SKM-1 treated with dmso at 0.1 percent for 144 hours (cell line): ENCODE measurements at regions not wholly inside any gene's neighbourhood (a gene's known extent, or its start where the extent isn't known, plus 50 kb on each side); places are given as distances from the start of the nearest gene placed in this dataset.

Experiments
- DNase-seq: peaks from one replicate; lab custom pipeline; 2025; ENCODE audit not compliant: unreplicated experiment; lab: John Stamatoyannopoulos, UW

- no peak for DNase-seq
Observed at GRCh38 chr4:106454021-106454420, 85.4 kb upstream of the GIMD1 start.

GRCh38 chr4:106451091-106451490, 82.5 kb upstream of the GIMD1 start:
- no peak for DNase-seq

GRCh38 chr4:106450249-106450648, 81.7 kb upstream of the GIMD1 start:
- DNase-seq = no peak

GRCh38 chr4:106444557-106444956, 76.0 kb upstream of the GIMD1 start:
- DNase-seq = no peak

GRCh38 chr4:106430797-106431196, 62.2 kb upstream of the GIMD1 start:
- DNase-seq = no peak

- no peak for DNase-seq
Observed at GRCh38 chr4:106429885-106430284, 61.3 kb upstream of the GIMD1 start.

GRCh38 chr4:106426069-106426468, 57.5 kb upstream of the GIMD1 start:
- DNase-seq = no peak

- no peak for DNase-seq
Observed at GRCh38 chr4:106425576-106425975, 57.0 kb upstream of the GIMD1 start.

- DNase-seq = no peak
Observed at GRCh38 chr4:106424426-106424825, 55.8 kb upstream of the GIMD1 start.

GRCh38 chr4:106423791-106424190, 55.2 kb upstream of the GIMD1 start:
- DNase-seq = no peak

- DNase-seq = no peak
Observed at GRCh38 chr4:106422766-106423165, 54.2 kb upstream of the GIMD1 start.

GRCh38 chr4:106421441-106422296, 53.1 kb upstream of the GIMD1 start:
- no peak for DNase-seq

GRCh38 chr4:106418444-106418843, 49.9 kb upstream of the GIMD1 start:
- DNase-seq = no peak
